ENCODE measurements at regions not wholly inside any gene's neighbourhood (a gene's known extent, or its start where the extent isn't known, plus 50 kb on each side); places are given as distances from the start of the nearest gene placed in this dataset.
A peak's percentile ranks its signal among the peaks of the same experiment; 100 is the strongest.

DNA sequence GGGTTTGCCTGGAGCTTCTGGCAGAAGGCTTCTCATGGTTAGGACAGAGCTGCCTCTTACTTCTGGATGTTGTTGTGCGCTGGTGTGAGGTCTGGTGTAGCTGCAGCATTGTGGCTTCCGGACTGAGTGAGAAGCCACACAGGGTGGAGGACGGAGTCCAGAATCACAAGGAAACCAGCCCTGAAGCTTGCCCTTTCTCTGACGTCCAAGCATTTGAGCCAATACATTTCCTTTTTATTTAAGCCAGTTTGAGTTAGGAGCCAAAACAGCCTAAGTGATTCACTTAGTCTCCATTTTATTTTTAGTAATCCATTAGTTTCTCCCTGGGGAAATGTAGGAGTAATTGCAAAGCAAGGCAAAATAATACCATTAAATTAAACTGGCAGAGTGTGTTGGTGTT, 402.4 kb upstream of the RGS6 start:
- WGBS, 2 donors, result 59 to 74% methylated on average over 4 of the region's 4 CpGs
- intact Hi-C loops (cut with DNase I), result no loop called here
- no peak for TF ChIP-seq CTCF (IDR thresholded peaks at IDR 0.05)
- peak in 1 of 2 donors; percentile 19 for TF ChIP-seq POLR2A (IDR thresholded peaks at IDR 0.05)
- Histone ChIP-seq H3K36me3 (no peaks in the 10 kb centered on the region), H3K27me3 (no peaks in the 10 kb centered on the region), H3K4me1 (peaks cover 0 to 3% of the 10 kb centered on the region in 2 donors), H3K4me3 (replicated peaks in 1 of 3) (no peak overlapping the region), H3K27ac (peak overlapping the region in 1 of 3 donors; percentile 37), H3K9me3 (no peaks in the 10 kb centered on the region)
- DNase-seq, result peak; percentile 6 to 7

DNA sequence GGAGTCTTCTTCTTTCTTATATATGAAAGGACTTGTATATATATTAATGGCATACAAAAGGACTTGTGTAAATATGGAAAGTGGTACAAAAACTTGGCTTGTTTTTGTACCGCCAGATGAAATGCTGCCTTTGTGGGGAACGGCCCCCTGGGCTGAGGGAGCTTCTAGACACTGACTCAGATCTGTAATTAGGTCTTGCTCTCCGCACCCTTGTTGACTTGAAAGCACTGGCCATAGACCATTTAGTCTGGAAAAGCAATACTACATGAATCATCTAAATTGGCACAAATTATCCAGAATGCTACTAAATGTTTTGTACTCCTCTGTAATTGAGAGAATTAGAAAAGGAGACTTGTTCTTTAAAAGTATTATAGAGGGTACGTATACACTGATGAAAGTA, 399.9 kb upstream of the RGS6 start:
- 75 to 88% methylated on average over 4 of the region's 4 CpGs for WGBS, 2 donors
- H3K36me3 ChIP-seq, result no peaks in the 10 kb centered on the region
- no peak overlapping the region for H3K4me3 ChIP-seq (replicated peaks in 1 of 3)
- TF ChIP-seq CTCF (IDR thresholded peaks at IDR 0.05) (no peak), POLR2A (IDR thresholded peaks at IDR 0.05) (no peak)
- intact Hi-C loops (cut with DNase I), result no loop called here
- no peak overlapping the region for H3K27ac ChIP-seq
- H3K27me3 ChIP-seq, result no peaks in the 10 kb centered on the region
- peaks cover 0 to 6% of the 10 kb centered on the region in 2 donors for H3K4me1 ChIP-seq
- no peak for DNase-seq
- H3K9me3 ChIP-seq, result no peaks in the 10 kb centered on the region

DNA sequence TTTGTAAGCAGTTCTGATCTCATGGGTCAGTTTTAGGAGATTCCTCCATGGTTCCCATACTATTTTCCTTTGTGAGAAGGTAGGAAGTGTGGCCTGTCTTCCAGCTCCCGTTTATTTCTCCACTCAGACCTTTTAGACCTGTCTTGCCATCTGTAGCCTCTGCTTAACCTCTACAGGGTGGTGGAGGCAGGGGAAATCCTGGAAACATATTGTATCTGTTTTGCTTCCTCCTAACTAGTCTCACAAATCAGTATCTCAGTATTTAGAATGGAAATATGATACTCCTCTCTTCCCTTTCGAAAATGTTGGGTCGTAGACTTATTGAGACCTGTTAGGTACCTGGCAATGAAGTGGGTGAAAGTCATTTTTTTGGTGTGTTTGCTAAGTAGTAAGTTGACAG, 399.4 kb upstream of the RGS6 start:
- Histone ChIP-seq H3K4me1 (peaks cover 0 to 8% of the 10 kb centered on the region in 2 donors), H3K27me3 (no peaks in the 10 kb centered on the region), H3K27ac (no peak overlapping the region), H3K36me3 (no peaks in the 10 kb centered on the region), H3K9me3 (no peaks in the 10 kb centered on the region), H3K4me3 (replicated peaks in 1 of 3) (no peak overlapping the region)
- no peak for TF ChIP-seq POLR2A (IDR thresholded peaks at IDR 0.05)
- no peak for TF ChIP-seq CTCF (IDR thresholded peaks at IDR 0.05)
- WGBS, 2 donors, result 70 to 86% methylated on average over 3 of the region's 3 CpGs
- intact Hi-C loops (cut with DNase I), result no loop called here
- DNase-seq, result no peak

DNA sequence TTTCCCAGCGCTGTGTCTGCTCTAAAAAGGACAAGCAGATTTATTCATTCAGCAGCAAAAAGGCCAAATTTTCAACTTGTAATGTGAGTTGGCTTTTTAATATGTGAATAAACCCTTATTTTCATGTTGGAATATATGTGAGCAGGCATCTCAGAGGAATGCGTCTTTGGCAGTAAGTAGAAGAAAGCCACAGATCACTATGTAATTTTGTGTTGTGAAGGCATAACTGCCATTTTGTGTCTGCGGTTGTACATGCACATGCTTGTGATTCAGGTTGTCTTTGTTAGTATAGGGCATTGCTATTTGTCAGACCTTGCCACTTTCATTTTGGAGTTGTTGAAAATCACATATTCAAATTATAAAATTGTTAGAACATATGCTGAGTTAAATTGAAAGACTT, 398.8 kb upstream of the RGS6 start:
- H3K36me3 ChIP-seq, result no peaks in the 10 kb centered on the region
- no peak for DNase-seq
- H3K4me3 ChIP-seq (replicated peaks in 1 of 3), result no peak overlapping the region
- no peak for TF ChIP-seq CTCF (IDR thresholded peaks at IDR 0.05)
- no peak for TF ChIP-seq POLR2A (IDR thresholded peaks at IDR 0.05)
- no peak overlapping the region for H3K27ac ChIP-seq
- H3K4me1 ChIP-seq, result peaks cover 0 to 9% of the 10 kb centered on the region in 2 donors
- intact Hi-C loops (cut with DNase I), result no loop called here
- no peaks in the 10 kb centered on the region for H3K27me3 ChIP-seq
- 96 to 97% methylated on average over 3 of the region's 3 CpGs for WGBS, 2 donors
- H3K9me3 ChIP-seq, result no peaks in the 10 kb centered on the region

- Histone ChIP-seq H3K27me3 (no peaks in the 10 kb centered on the region), H3K4me3 (replicated peaks in 1 of 3) (no peak overlapping the region), H3K9me3 (no peaks in the 10 kb centered on the region), H3K4me1 (peaks cover 0 to 12% of the 10 kb centered on the region in 2 donors), H3K36me3 (no peaks in the 10 kb centered on the region), H3K27ac (no peak overlapping the region)
- TF ChIP-seq POLR2A (IDR thresholded peaks at IDR 0.05) (no peak), CTCF (IDR thresholded peaks at IDR 0.05) (no peak)
- intact Hi-C loops (cut with DNase I), result no loop called here
- 98 to 100% methylated on average over 1 of the region's 1 CpG for WGBS, 2 donors
- no peak for DNase-seq
Observed at GRCh38 chr14:71533800-71534199, 398.4 kb upstream of the RGS6 start.
